Gastroesophageal sphincter (tissue), 3 donors: ENCODE measurements at regions not wholly inside any gene's neighbourhood (a gene's known extent, or its start where the extent isn't known, plus 50 kb on each side); places are given as distances from the start of the nearest gene placed in this dataset.

Experiments
- CTCF ChIP-seq, 4 experiments: fragments of 200-600 bp in 2 of 4; fragments of 450-650 bp in 2 of 4; sonication (generic) in 1 of 4; IDR thresholded peaks; one replicate each; pipeline ENCODE4 v1.5.1; 2017 to 2019; ENCODE audit warnings: antibody characterized with exemption in 4 of 4, mild to moderate bottlenecking in 2 of 4, moderate library complexity in 2 of 4
- POLR2A ChIP-seq, 2 donors: fragments of 450-650 bp; IDR thresholded peaks; one replicate each; pipeline ENCODE4 v1.6.1; 2017; ENCODE audit warnings: antibody characterized with exemption in 2 of 2, mild to moderate bottlenecking in 2 of 2, moderate library complexity in 1 of 2

- no peak for TF ChIP-seq CTCF (IDR thresholded peaks at IDR 0.05)
- no peak for TF ChIP-seq POLR2A (IDR thresholded peaks at IDR 0.05)
Observed at GRCh38 chr10:36067748-36068147, 425.7 kb upstream of the FZD8 start.
